H9 (cell line): ENCODE measurements at regions not wholly inside any gene's neighbourhood (a gene's known extent, or its start where the extent isn't known, plus 50 kb on each side); places are given as distances from the start of the nearest gene placed in this dataset.

Experiments used
- DNase-seq: peaks from one replicate; pipeline ENCODE4 v3.0.0-alpha.2; 2017
- H2AFZ ChIP-seq: one replicate; pipeline ENCODE4 v1.6.1; 2013; ENCODE audit warnings: mild to moderate bottlenecking, low read length, control low read depth, moderate library complexity
- H2AK5ac ChIP-seq: 2 replicates; pipeline ENCODE4 v1.6.1; 2013; ENCODE audit warnings: low read length, control low read depth, mixed read lengths; ENCODE audit not compliant: insufficient read length
- H2BK120ac ChIP-seq: one replicate; pipeline ENCODE4 v1.6.1; 2013; ENCODE audit warnings: low read depth, mild to moderate bottlenecking, low read length, control low read depth, inconsistent platforms; ENCODE audit not compliant: poor library complexity, severe bottlenecking
- H2BK12ac ChIP-seq: 2 replicates; pipeline ENCODE4 v1.6.1; 2013; ENCODE audit warnings: low read length, control low read depth, mixed read lengths, low read depth; ENCODE audit not compliant: insufficient read length
- H2BK15ac ChIP-seq: 2 replicates; pipeline ENCODE4 v1.6.1; 2013; ENCODE audit warnings: low read depth, low read length, control low read depth
- H2BK20ac ChIP-seq: one replicate; pipeline ENCODE4 v1.6.1; 2013; ENCODE audit warnings: low read depth, mild to moderate bottlenecking, low read length, control low read depth, inconsistent platforms; ENCODE audit not compliant: poor library complexity, severe bottlenecking
- H2BK5ac ChIP-seq: 2 replicates; pipeline ENCODE4 v1.6.1; 2013; ENCODE audit warnings: low read length, control low read depth, mixed read lengths; ENCODE audit not compliant: insufficient read length
- H3K14ac ChIP-seq: 2 replicates; pipeline ENCODE4 v1.6.1; 2013; ENCODE audit warnings: low read length, control low read depth; ENCODE audit not compliant: insufficient read depth
- H3K18ac ChIP-seq: 2 replicates; pipeline ENCODE4 v1.6.1; 2013; ENCODE audit warnings: low read depth, mild to moderate bottlenecking, mixed read lengths, low read length, control low read depth; ENCODE audit not compliant: insufficient read length
- H3K23ac ChIP-seq: 2 replicates; pipeline ENCODE4 v1.6.1; 2013; ENCODE audit warnings: low read length, control low read depth, mixed read lengths, low read depth; ENCODE audit not compliant: insufficient read length
- H3K23me2 ChIP-seq: 2 replicates; pipeline ENCODE4 v1.6.1; 2013; ENCODE audit warnings: low read depth, mild to moderate bottlenecking, mixed read lengths, low read length, control low read depth; ENCODE audit not compliant: insufficient read length, poor library complexity, severe bottlenecking
- H3K27ac ChIP-seq: 2 replicates; pipeline ENCODE4 v1.5.1; 2013; ENCODE audit warnings: low read length, control low read depth, mixed read lengths, low read depth; ENCODE audit not compliant: insufficient read length
- H3K27me3 ChIP-seq: 2 replicates; pipeline ENCODE4 v1.6.1; 2013; ENCODE audit warnings: low read length, control low read depth, inconsistent platforms; ENCODE audit not compliant: insufficient read depth
- H3K4ac ChIP-seq: 2 replicates; pipeline ENCODE4 v1.6.1; 2013; ENCODE audit warnings: low read depth, mild to moderate bottlenecking, control low read depth, inconsistent platforms, low read length, moderate library complexity
- H3K4me1 ChIP-seq: 2 replicates; pipeline ENCODE4 v1.6.1; 2013; ENCODE audit warnings: low read length, control low read depth, inconsistent platforms; ENCODE audit not compliant: insufficient read depth
- H3K4me2 ChIP-seq: 2 replicates; pipeline ENCODE4 v1.6.1; 2013; ENCODE audit warnings: low read length, control low read depth, mixed read lengths; ENCODE audit not compliant: insufficient read length, insufficient read depth
- H3K56ac ChIP-seq: 2 replicates; pipeline ENCODE4 v1.6.1; 2013; ENCODE audit warnings: low read depth, mild to moderate bottlenecking, mixed read lengths, low read length, control low read depth; ENCODE audit not compliant: insufficient read length
- H3K79me1 ChIP-seq: 2 replicates; pipeline ENCODE4 v1.6.1; 2013; ENCODE audit warnings: low read depth, mild to moderate bottlenecking, moderate library complexity, low read length, control low read depth, inconsistent platforms; ENCODE audit not compliant: insufficient read depth, poor library complexity, severe bottlenecking
- H3K79me2 ChIP-seq: 2 replicates; pipeline ENCODE4 v1.6.1; 2013; ENCODE audit warnings: low read length, control low read depth, inconsistent platforms; ENCODE audit not compliant: insufficient read depth
- H3K9ac ChIP-seq: 2 replicates; pipeline ENCODE4 v1.6.1; 2013; ENCODE audit warnings: low read length, control low read depth, mixed read lengths; ENCODE audit not compliant: insufficient read length; ENCODE audit errors: extremely low read depth
- H3K9me3 ChIP-seq: one replicate; pipeline ENCODE4 v1.6.1; 2013; ENCODE audit warnings: low read depth, low read length, inconsistent platforms; ENCODE audit not compliant: control insufficient read depth
- H3T11ph ChIP-seq: one replicate; pipeline ENCODE4 v1.6.1; 2013; ENCODE audit warnings: mild to moderate bottlenecking, low read length, control low read depth, inconsistent platforms
- H4K20me1 ChIP-seq: one replicate; pipeline ENCODE4 v1.6.1; 2013; ENCODE audit not compliant: control insufficient read depth, insufficient read length, insufficient read depth
- H4K5ac ChIP-seq: 2 replicates; pipeline ENCODE4 v1.6.1; 2013; ENCODE audit warnings: low read depth, mild to moderate bottlenecking, mixed read lengths, low read length, control low read depth; ENCODE audit not compliant: insufficient read length
- H4K8ac ChIP-seq: replicated peaks from 2 replicates; pipeline ENCODE4 v1.6.1; 2013; ENCODE audit warnings: low read length, control low read depth, mixed read lengths, low read depth; ENCODE audit not compliant: insufficient read length
- H4K91ac ChIP-seq: 2 replicates; pipeline ENCODE4 v1.6.1; 2013; ENCODE audit warnings: low read depth, mild to moderate bottlenecking, moderate library complexity, mixed read lengths, low read length, control low read depth; ENCODE audit not compliant: insufficient read length
- H3K27ac Mint-ChIP-seq, 3 experiments: 2 replicates in 2 of 3; 3 replicates in 1 of 3; pipeline ENCODE4 v1.8.0; 2020 to 2021; ENCODE audit warnings: mixed read lengths in 3 of 3, mild to moderate bottlenecking in 1 of 3, moderate library complexity in 1 of 3
- H3K27me3 Mint-ChIP-seq: 2 replicates; pipeline ENCODE4 v1.8.0; 2021; ENCODE audit warnings: low read depth, mild to moderate bottlenecking, moderate library complexity, mixed read lengths
- H3K36me3 Mint-ChIP-seq, 3 experiments: 2 replicates in 2 of 3; 3 replicates in 1 of 3; pipeline ENCODE4 v1.8.0; 2020 to 2021; ENCODE audit warnings: low read depth in 3 of 3, mixed read lengths in 3 of 3; ENCODE audit not compliant: insufficient read depth in 1 of 3
- H3K4me1 Mint-ChIP-seq, 2 experiments: 2 replicates each; pipeline ENCODE4 v1.8.0; 2020; ENCODE audit warnings: mixed read lengths in 2 of 2
- H3K4me3 Mint-ChIP-seq, 2 experiments: 2 replicates in 1 of 2; 3 replicates in 1 of 2; pipeline ENCODE4 v1.8.0; 2020 to 2021; ENCODE audit warnings: mild to moderate bottlenecking in 2 of 2, mixed read lengths in 2 of 2, moderate library complexity in 1 of 2
- H3K9me3 Mint-ChIP-seq, 2 experiments: 2 replicates in 1 of 2; 3 replicates in 1 of 2; pipeline ENCODE4 v1.8.0; 2020; ENCODE audit warnings: mild to moderate bottlenecking in 2 of 2, mixed read lengths in 2 of 2, moderate library complexity in 1 of 2
- CTCF ChIP-seq: fragments of 200-600 bp; sonication (generic); conservative IDR thresholded peaks from 3 replicates; pipeline ENCODE4 v1.8.0; 2021; ENCODE audit warnings: antibody characterized with exemption, mild to moderate bottlenecking
- WGBS: extraction: QIAGEN DNeasy Blood & Tissue Kit; methylation state at CpG from one replicate; pipeline ENCODE4 v1.1.7; 2013; ENCODE audit warnings: missing lambda C conversion rate, low lambda C conversion rate, mixed read lengths; ENCODE audit not compliant: insufficient read length; ENCODE audit errors: extremely low coverage; 5-methylcytosine and 5-hydroxymethylcytosine counted together

GRCh38 chr11:122593473-122594420 is 61.8 kb upstream of the UBASH3B start:
- Histone ChIP-seq H3K4me1 (no peaks in the 10 kb centered on the region), H2AFZ (no peak overlapping the region), H3K23ac (no peak overlapping the region), H3T11ph (no peak overlapping the region), H3K79me1 (no peaks in the 10 kb centered on the region), H3K18ac (no peak overlapping the region), H3K56ac (no peak overlapping the region), H3K4ac (no peak overlapping the region), H4K91ac (no peak overlapping the region), H3K9ac (no peak overlapping the region), H3K4me2 (no peak overlapping the region), H3K27me3 (no peaks in the 10 kb centered on the region), H4K8ac (no peak overlapping the region), H2BK15ac (no peak overlapping the region), H3K27ac (no peak overlapping the region), H3K9me3 (no peaks in the 10 kb centered on the region), H2BK5ac (no peak overlapping the region), H4K20me1 (no peaks in the 10 kb centered on the region), H3K79me2 (no peaks in the 10 kb centered on the region), H2AK5ac (no peak overlapping the region), H4K5ac (no peak overlapping the region), H3K14ac (no peak overlapping the region), H3K23me2 (no peaks in the 10 kb centered on the region), H2BK12ac (no peak overlapping the region), H2BK20ac (no peak overlapping the region), H2BK120ac (no peak overlapping the region)
- no CpG with 5 or more reads among the region's 4 CpGs for WGBS
- Mint-ChIP-seq H3K27ac (no peak overlapping the region), H3K27me3 (no peaks in the 10 kb centered on the region), H3K4me1 (peaks cover 8 to 9% of the 10 kb centered on the region in 2 experiments), H3K36me3 (no peaks in the 10 kb centered on the region), H3K9me3 (no peaks in the 10 kb centered on the region), H3K4me3 (no peak overlapping the region)
- TF ChIP-seq CTCF = no peak
- DNase-seq = no peak
